ENCODE measurements at regions not wholly inside any gene's neighbourhood (a gene's known extent, or its start where the extent isn't known, plus 50 kb on each side); places are given as distances from the start of the nearest gene placed in this dataset.
A peak's percentile ranks its signal among the peaks of the same experiment; 100 is the strongest.

DNA sequence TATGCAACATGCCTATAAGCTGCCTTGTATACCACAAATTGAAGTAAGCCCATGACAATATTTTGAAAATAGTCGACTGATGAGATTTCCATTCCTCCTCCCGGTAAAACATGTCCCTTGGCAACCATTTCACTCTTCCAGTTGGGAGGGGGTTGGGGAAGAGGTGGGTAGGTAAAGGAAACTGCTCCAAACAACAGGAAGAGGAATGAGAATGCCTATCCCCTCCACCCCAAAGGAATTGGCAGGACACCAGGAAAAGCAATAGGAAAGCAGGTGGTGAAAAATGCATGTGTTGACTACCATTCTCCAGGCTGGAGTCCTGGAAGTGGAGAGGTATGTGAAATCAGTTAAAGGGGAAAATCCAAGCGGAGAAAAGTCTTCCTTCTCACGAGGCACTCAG is 455.9 kb upstream of the PSMD7 start:
- WGBS (ENCODE audit: low lambda C conversion rate) = 21% methylated on average over 4 of the region's 4 CpGs
- H3K4me1 ChIP-seq (ENCODE audit: control insufficient read depth in 1 of 2, insufficient read depth in 2 of 2, low read depth in 1 of 2, low read length in 1 of 2) = no peaks in the 10 kb centered on the region
- H4K20me1 ChIP-seq (ENCODE audit: insufficient read depth) = no peaks in the 10 kb centered on the region
- no peaks in the 10 kb centered on the region for H3F3A ChIP-seq (replicated peaks; ENCODE audit: insufficient read depth)
- H3K9me3 ChIP-seq = no peaks in the 10 kb centered on the region
- ChIA-PET CTCF (no interaction called here), POLR2A (no interaction called here)
- no peak overlapping the region for H3K4me2 ChIP-seq
- H3K27me3 ChIP-seq (ENCODE audit: insufficient read depth) = no peaks in the 10 kb centered on the region
- H3K27ac ChIP-seq (ENCODE audit: low read depth in 2 of 2, low read length in 1 of 2) = no peak overlapping the region
- H3K79me2 ChIP-seq (ENCODE audit: insufficient read depth) = no peaks in the 10 kb centered on the region
- H3K9ac ChIP-seq = no peak overlapping the region
- H2AFZ ChIP-seq (ENCODE audit: low read depth) = no peak overlapping the region
- no peak overlapping the region for H3K4me3 ChIP-seq (ENCODE audit: low read depth in 2 of 2, low read length in 1 of 2)
- no peak for DNase-seq
- no peaks in the 10 kb centered on the region for H3K9me2 ChIP-seq
- H3K36me3 ChIP-seq (replicated peaks in 1 of 2; ENCODE audit: control insufficient read depth in 1 of 2, insufficient read depth in 2 of 2, low read length in 1 of 2) = no peaks in the 10 kb centered on the region
- TF ChIP-seq JUND (IDR thresholded peaks at IDR 0.05) (no peak), TCF12 (IDR thresholded peaks at IDR 0.05) (no peak), FOXM1 (IDR thresholded peaks at IDR 0.05; ENCODE audit: low read depth) (no peak), TEAD4 (IDR thresholded peaks at IDR 0.05; ENCODE audit: borderline replicate concordance, insufficient read depth) (no peak)
- TF ChIP-seq, protein P1, sequence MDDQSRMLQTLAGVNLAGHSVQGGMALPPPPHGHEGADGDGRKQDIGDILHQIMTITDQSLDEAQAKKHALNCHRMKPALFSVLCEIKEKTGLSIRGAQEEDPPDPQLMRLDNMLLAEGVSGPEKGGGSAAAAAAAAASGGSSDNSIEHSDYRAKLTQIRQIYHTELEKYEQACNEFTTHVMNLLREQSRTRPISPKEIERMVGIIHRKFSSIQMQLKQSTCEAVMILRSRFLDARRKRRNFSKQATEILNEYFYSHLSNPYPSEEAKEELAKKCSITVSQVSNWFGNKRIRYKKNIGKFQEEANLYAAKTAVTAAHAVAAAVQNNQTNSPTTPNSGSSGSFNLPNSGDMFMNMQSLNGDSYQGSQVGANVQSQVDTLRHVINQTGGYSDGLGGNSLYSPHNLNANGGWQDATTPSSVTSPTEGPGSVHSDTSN (IDR thresholded peaks at IDR 0.05) = no peak
- TF ChIP-seq, protein P2, sequence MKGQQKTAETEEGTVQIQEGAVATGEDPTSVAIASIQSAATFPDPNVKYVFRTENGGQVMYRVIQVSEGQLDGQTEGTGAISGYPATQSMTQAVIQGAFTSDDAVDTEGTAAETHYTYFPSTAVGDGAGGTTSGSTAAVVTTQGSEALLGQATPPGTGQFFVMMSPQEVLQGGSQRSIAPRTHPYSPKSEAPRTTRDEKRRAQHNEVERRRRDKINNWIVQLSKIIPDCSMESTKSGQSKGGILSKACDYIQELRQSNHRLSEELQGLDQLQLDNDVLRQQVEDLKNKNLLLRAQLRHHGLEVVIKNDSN (IDR thresholded peaks at IDR 0.05; ENCODE audit: borderline replicate concordance, low read depth) = no peak

DNA sequence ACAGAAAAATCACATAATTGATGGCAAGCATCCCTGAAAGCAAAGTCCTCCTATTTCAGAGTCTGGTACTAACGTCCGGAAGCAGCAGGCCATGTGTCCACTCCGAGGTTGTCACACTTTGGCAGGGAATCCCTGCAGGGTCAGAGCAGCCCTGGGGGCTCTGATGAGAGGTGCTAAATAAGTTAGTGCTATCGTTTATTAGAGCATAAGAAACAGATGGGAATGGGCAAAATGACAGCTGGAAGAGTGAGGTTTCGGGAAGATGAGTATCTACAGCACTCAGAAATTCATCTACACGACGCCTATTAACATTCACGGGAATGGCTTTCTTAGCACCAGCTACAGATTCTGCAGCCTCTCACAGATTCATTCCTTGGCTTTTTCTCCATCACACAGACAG is 465.4 kb upstream of the PSMD7 start:
- H3K9ac ChIP-seq = no peak overlapping the region
- H3K4me3 ChIP-seq (ENCODE audit: low read depth in 2 of 2, low read length in 1 of 2) = no peak overlapping the region
- CTCF ChIA-PET = interaction anchor here (1.0 to 2.0 kb wide), 7 partner anchors 17 to 88 kb away, joined by 3 to 8 read pairs (median 4); no protein-coding TSS in a partner anchor
- no peaks in the 10 kb centered on the region for H4K20me1 ChIP-seq (ENCODE audit: insufficient read depth)
- 14% methylated on average over 8 of the region's 8 CpGs for WGBS (ENCODE audit: low lambda C conversion rate)
- DNase-seq = peak; percentile 87
- H3K9me2 ChIP-seq = no peaks in the 10 kb centered on the region
- H3K79me2 ChIP-seq (ENCODE audit: insufficient read depth) = no peaks in the 10 kb centered on the region
- H3K4me1 ChIP-seq (ENCODE audit: control insufficient read depth in 1 of 2, insufficient read depth in 2 of 2, low read depth in 1 of 2, low read length in 1 of 2) = peaks cover 0 to 10% of the 10 kb centered on the region in 2 experiments; a peak in 2 of 4 replicates
- no peak overlapping the region for H2AFZ ChIP-seq (ENCODE audit: low read depth)
- H3F3A ChIP-seq (replicated peaks; ENCODE audit: insufficient read depth) = no peaks in the 10 kb centered on the region
- no peak overlapping the region for H3K27ac ChIP-seq (ENCODE audit: low read depth in 2 of 2, low read length in 1 of 2)
- H3K36me3 ChIP-seq (replicated peaks in 1 of 2; ENCODE audit: control insufficient read depth in 1 of 2, insufficient read depth in 2 of 2, low read length in 1 of 2) = no peaks in the 10 kb centered on the region
- H3K9me3 ChIP-seq = no peaks in the 10 kb centered on the region
- H3K27me3 ChIP-seq (ENCODE audit: insufficient read depth) = no peaks in the 10 kb centered on the region
- no peak overlapping the region for H3K4me2 ChIP-seq
- POLR2A ChIA-PET = no interaction called here
- TF ChIP-seq MEF2A (IDR thresholded peaks at IDR 0.05; ENCODE audit: borderline replicate concordance, low read depth) (no peak), GATA2 (CRISPR knock-in tag; IDR thresholded peaks at IDR 0.05) (peak; percentile 89), JUND (IDR thresholded peaks at IDR 0.05) (no peak), EP300 (IDR thresholded peaks at IDR 0.05; ENCODE audit: borderline replicate concordance in 1 of 2, low read depth in 1 of 2, low read length in 1 of 2) (peak in 1 of 2 experiments; percentile 91; a peak in 2 of 4 replicates), RFX5 (IDR thresholded peaks at IDR 0.05; ENCODE audit: low read length) (no peak), MXI1 (IDR thresholded peaks at IDR 0.05; ENCODE audit: low read depth, low read length) (peak; percentile 73), RAD21 (IDR thresholded peaks at IDR 0.05; ENCODE audit: low read length) (peak; percentile 23; the same call in 1 of the 2 replicates), TCF12 (IDR thresholded peaks at IDR 0.05) (no peak), NFIC (IDR thresholded peaks at IDR 0.05; ENCODE audit: borderline replicate concordance) (no peak), TAF1 (IDR thresholded peaks at IDR 0.05; ENCODE audit: borderline replicate concordance, low read depth, low read length) (no peak), SMC3 (IDR thresholded peaks at IDR 0.05; ENCODE audit: low read depth, low read length) (no peak), ELF1 (IDR thresholded peaks at IDR 0.05) (no peak), FOXM1 (IDR thresholded peaks at IDR 0.05; ENCODE audit: low read depth) (no peak), CHD2 (IDR thresholded peaks at IDR 0.05; ENCODE audit: low read length, partially characterized antibody) (peak; percentile 66), NRF1 (IDR thresholded peaks at IDR 0.05; ENCODE audit: low read depth, low read length) (no peak), RCOR1 (IDR thresholded peaks at IDR 0.05; ENCODE audit: low read length) (peak; percentile 96)
- TF ChIP-seq, protein P3, sequence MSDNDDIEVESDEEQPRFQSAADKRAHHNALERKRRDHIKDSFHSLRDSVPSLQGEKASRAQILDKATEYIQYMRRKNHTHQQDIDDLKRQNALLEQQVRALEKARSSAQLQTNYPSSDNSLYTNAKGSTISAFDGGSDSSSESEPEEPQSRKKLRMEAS (IDR thresholded peaks at IDR 0.05; ENCODE audit: low read depth) = no peak
- TF ChIP-seq, protein P4, sequence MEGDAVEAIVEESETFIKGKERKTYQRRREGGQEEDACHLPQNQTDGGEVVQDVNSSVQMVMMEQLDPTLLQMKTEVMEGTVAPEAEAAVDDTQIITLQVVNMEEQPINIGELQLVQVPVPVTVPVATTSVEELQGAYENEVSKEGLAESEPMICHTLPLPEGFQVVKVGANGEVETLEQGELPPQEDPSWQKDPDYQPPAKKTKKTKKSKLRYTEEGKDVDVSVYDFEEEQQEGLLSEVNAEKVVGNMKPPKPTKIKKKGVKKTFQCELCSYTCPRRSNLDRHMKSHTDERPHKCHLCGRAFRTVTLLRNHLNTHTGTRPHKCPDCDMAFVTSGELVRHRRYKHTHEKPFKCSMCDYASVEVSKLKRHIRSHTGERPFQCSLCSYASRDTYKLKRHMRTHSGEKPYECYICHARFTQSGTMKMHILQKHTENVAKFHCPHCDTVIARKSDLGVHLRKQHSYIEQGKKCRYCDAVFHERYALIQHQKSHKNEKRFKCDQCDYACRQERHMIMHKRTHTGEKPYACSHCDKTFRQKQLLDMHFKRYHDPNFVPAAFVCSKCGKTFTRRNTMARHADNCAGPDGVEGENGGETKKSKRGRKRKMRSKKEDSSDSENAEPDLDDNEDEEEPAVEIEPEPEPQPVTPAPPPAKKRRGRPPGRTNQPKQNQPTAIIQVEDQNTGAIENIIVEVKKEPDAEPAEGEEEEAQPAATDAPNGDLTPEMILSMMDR (IDR thresholded peaks at IDR 0.05) = no peak
- TF ChIP-seq, protein P2 (IDR thresholded peaks at IDR 0.05; ENCODE audit: borderline replicate concordance, low read depth) = no peak
- TF ChIP-seq, protein P1 (IDR thresholded peaks at IDR 0.05) = no peak
- TF ChIP-seq, protein P5, sequence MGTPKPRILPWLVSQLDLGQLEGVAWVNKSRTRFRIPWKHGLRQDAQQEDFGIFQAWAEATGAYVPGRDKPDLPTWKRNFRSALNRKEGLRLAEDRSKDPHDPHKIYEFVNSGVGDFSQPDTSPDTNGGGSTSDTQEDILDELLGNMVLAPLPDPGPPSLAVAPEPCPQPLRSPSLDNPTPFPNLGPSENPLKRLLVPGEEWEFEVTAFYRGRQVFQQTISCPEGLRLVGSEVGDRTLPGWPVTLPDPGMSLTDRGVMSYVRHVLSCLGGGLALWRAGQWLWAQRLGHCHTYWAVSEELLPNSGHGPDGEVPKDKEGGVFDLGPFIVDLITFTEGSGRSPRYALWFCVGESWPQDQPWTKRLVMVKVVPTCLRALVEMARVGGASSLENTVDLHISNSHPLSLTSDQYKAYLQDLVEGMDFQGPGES (IDR thresholded peaks at IDR 0.05; ENCODE audit: low read depth, low read length) = no peak

Data from SK-N-SH (cell line).